ENCODE measurements at regions not wholly inside any gene's neighbourhood (a gene's known extent, or its start where the extent isn't known, plus 50 kb on each side); places are given as distances from the start of the nearest gene placed in this dataset.

DNA sequence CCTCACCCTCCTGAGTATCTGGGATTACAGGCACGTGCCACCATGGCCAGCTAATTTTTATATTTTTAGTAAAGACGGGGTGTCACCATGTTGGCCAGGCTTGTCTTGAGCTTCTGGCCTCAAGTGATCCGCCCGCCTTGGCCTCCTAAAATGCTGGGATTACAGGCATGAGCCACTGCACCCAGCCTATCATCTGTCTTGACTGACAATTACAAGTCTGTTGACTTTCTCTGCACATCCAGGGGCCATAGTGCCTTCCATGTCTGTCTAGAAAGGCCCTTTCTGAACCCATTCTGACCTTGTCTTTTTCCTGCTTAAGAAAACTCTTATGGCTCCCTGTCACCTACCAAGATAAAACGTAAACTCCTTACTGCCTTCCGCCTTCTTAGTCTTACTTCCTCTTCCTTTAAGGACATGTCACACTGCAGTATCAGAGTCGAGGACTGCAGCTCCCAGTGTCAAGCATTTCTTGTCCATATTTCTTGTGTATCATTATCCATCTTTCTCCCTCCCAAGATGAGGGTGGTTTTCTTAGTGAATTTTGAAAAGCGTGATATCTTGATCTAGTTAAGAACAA is 49.9 kb upstream of the SHB start:
- DNase-seq, result peak; percentile 40
